MM.1S (cell line): ENCODE measurements at regions not wholly inside any gene's neighbourhood (a gene's known extent, or its start where the extent isn't known, plus 50 kb on each side); places are given as distances from the start of the nearest gene placed in this dataset.

Experiments
- DNase-seq: peaks from one replicate; pipeline ENCODE4 v3.0.0-alpha.2; 2015
- H2AFZ ChIP-seq: fragments of 300-600 bp; sonication (generic); 2 replicates; pipeline ENCODE4 v1.6.0; 2016; ENCODE audit warnings: antibody characterized with exemption, low read length
- H3F3A ChIP-seq: fragments of 300-600 bp; sonication (generic); 2 replicates; pipeline ENCODE4 v1.6.1; 2016; ENCODE audit warnings: mild to moderate bottlenecking, antibody characterized with exemption, low read length, moderate library complexity, mixed read lengths; ENCODE audit not compliant: insufficient read depth
- H3K27ac ChIP-seq: fragments of 300-600 bp; sonication (generic); 2 replicates; pipeline ENCODE4 v1.5.1; 2016; ENCODE audit warnings: mild to moderate bottlenecking, low read length
- H3K27me3 ChIP-seq: fragments of 300-600 bp; sonication (generic); replicated peaks from 2 replicates; pipeline ENCODE4 v1.6.0; 2016; ENCODE audit warnings: low read length; ENCODE audit not compliant: insufficient read depth
- H3K36me3 ChIP-seq: fragments of 300-600 bp; sonication (generic); replicated peaks from 2 replicates; pipeline ENCODE4 v1.6.1; 2016; ENCODE audit warnings: mild to moderate bottlenecking, low read length, mixed read lengths; ENCODE audit not compliant: insufficient read depth
- H3K4me1 ChIP-seq: fragments of 300-600 bp; sonication (generic); 2 replicates; pipeline ENCODE4 v1.6.1; 2016; ENCODE audit warnings: low read length, mixed read lengths
- H3K4me2 ChIP-seq: fragments of 300-600 bp; sonication (generic); 2 replicates; pipeline ENCODE4 v1.6.0; 2016; ENCODE audit warnings: low read depth, low read length
- H3K4me3 ChIP-seq: fragments of 300-600 bp; sonication (generic); 2 replicates; pipeline ENCODE4 v1.5.1; 2016; ENCODE audit warnings: low read length, mixed read lengths
- H3K79me2 ChIP-seq: fragments of 300-600 bp; sonication (generic); 2 replicates; pipeline ENCODE4 v1.6.1; 2016; ENCODE audit warnings: mixed run types, low read length, mixed read lengths
- H3K9ac ChIP-seq: fragments of 300-600 bp; sonication (generic); 2 replicates; pipeline ENCODE4 v1.6.1; 2016; ENCODE audit warnings: low read length, mixed read lengths
- H3K9me2 ChIP-seq: fragments of 300-600 bp; sonication (generic); replicated peaks from 2 replicates; pipeline ENCODE4 v1.6.1; 2016; ENCODE audit warnings: mild to moderate bottlenecking, low read length, mixed read lengths; ENCODE audit not compliant: insufficient read depth
- H3K9me3 ChIP-seq: fragments of 300-600 bp; sonication (generic); replicated peaks from 2 replicates; pipeline ENCODE4 v1.6.1; 2016; ENCODE audit warnings: mild to moderate bottlenecking, low read length, mixed read lengths; ENCODE audit not compliant: insufficient read depth
- H4K20me1 ChIP-seq: fragments of 300-600 bp; sonication (generic); 2 replicates; pipeline ENCODE4 v1.6.1; 2016; ENCODE audit warnings: mild to moderate bottlenecking, low read length, moderate library complexity, mixed read lengths; ENCODE audit not compliant: insufficient read depth
- CTCF ChIP-seq: fragments of 300-600 bp; sonication (generic); IDR thresholded peaks from 2 replicates; pipeline ENCODE4 v1.5.1; 2016; ENCODE audit warnings: antibody characterized with exemption, low read length, mixed read lengths
- EZH2 ChIP-seq: fragments of 300-600 bp; sonication (generic); optimal IDR thresholded peaks from 2 replicates; pipeline ENCODE3; 2017; ENCODE audit warnings: low read depth, mild to moderate bottlenecking, antibody characterized with exemption, low read length, mixed read lengths
- EZH2phosphoT487 ChIP-seq: fragments of 300-600 bp; sonication (generic); IDR thresholded peaks from 2 replicates; pipeline ENCODE4 v1.6.1; 2018; ENCODE audit warnings: antibody characterized with exemption, low read length

GRCh38 chr17:54124456-54124855 lies 301.7 kb downstream of the KIF2B start:
- no peaks in the 10 kb centered on the region for H3K27me3 ChIP-seq
- no peak overlapping the region for H3K9ac ChIP-seq
- no peaks in the 10 kb centered on the region for H3K9me2 ChIP-seq
- no peak overlapping the region for H3K4me3 ChIP-seq
- H3K9me3 ChIP-seq, result no peaks in the 10 kb centered on the region
- H3K4me2 ChIP-seq, result no peak overlapping the region
- no peak overlapping the region for H2AFZ ChIP-seq
- no peaks in the 10 kb centered on the region for H4K20me1 ChIP-seq
- no peaks in the 10 kb centered on the region for H3K79me2 ChIP-seq
- no peaks in the 10 kb centered on the region for H3K36me3 ChIP-seq
- no peaks in the 10 kb centered on the region for H3F3A ChIP-seq
- no peak for DNase-seq
- H3K27ac ChIP-seq, result no peak overlapping the region
- no peaks in the 10 kb centered on the region for H3K4me1 ChIP-seq
- TF ChIP-seq EZH2 (no peak), CTCF (no peak), EZH2phosphoT487 (no peak)

DNA sequence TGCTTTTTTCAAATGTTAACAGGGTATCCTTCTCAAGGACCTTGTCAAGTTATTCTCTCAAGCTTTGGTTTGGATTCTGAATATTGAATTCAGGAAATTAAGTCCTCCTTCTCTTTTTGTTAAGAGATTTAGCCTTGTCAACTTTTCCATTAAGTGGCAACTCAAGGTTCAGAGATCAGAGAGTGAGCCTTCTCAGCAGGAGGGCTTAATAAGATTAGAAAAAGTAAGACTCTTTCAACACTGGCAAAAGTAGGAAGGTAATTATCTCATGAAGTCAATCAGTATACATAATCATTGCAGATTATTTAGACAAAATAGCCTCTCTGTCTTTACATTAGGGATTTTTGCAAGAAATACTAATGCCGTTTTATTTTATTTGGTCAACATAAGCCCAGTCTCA lies 330.7 kb downstream of the KIF2B start:
- H3K27me3 ChIP-seq, result no peaks in the 10 kb centered on the region
- H3K36me3 ChIP-seq, result no peaks in the 10 kb centered on the region
- TF ChIP-seq EZH2, result no peak
- no peak for TF ChIP-seq CTCF
- no peak for TF ChIP-seq EZH2phosphoT487
- no peak overlapping the region for H3K4me2 ChIP-seq
- no peak for DNase-seq
- no peaks in the 10 kb centered on the region for H4K20me1 ChIP-seq
- H3K9ac ChIP-seq, result no peak overlapping the region
- no peak overlapping the region for H3K27ac ChIP-seq
- H3K4me3 ChIP-seq, result no peak overlapping the region
- no peaks in the 10 kb centered on the region for H3K9me3 ChIP-seq
- H3F3A ChIP-seq, result no peaks in the 10 kb centered on the region
- H3K9me2 ChIP-seq, result no peaks in the 10 kb centered on the region
- no peak overlapping the region for H2AFZ ChIP-seq
- H3K4me1 ChIP-seq, result no peaks in the 10 kb centered on the region
- no peaks in the 10 kb centered on the region for H3K79me2 ChIP-seq

DNA sequence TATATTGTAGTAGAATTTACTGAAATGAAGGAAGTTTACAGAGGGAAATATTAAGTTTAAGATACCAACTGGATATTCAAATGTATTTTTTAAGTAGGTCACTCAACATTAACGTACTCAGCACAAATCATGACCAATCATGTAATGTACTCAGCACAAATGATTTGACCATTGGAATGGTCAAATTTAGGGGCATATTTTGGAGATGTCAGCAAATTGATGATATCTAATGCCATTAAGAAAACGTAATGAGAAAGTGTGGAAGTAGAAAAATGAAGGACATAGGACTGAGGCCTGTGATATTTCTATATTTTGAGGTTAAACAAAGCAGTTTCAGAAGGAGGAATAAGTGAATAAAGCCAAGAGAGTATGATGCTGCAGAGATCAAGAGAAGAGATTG lies 334.8 kb downstream of the KIF2B start:
- Histone ChIP-seq H3K9me3 (no peaks in the 10 kb centered on the region), H3K4me1 (no peaks in the 10 kb centered on the region), H3K36me3 (no peaks in the 10 kb centered on the region), H4K20me1 (no peaks in the 10 kb centered on the region), H3K27me3 (no peaks in the 10 kb centered on the region), H3F3A (no peaks in the 10 kb centered on the region), H3K4me3 (no peak overlapping the region), H3K27ac (no peak overlapping the region), H3K9ac (no peak overlapping the region), H3K79me2 (no peaks in the 10 kb centered on the region), H2AFZ (no peak overlapping the region), H3K4me2 (no peak overlapping the region), H3K9me2 (no peaks in the 10 kb centered on the region)
- DNase-seq, result no peak
- no peak for TF ChIP-seq CTCF
- TF ChIP-seq EZH2phosphoT487, result no peak
- no peak for TF ChIP-seq EZH2
